Neuronal stem cell (in vitro differentiated cells): ENCODE measurements at regions not wholly inside any gene's neighbourhood (a gene's known extent, or its start where the extent isn't known, plus 50 kb on each side); places are given as distances from the start of the nearest gene placed in this dataset.
A peak's percentile ranks its signal among the peaks of the same experiment; 100 is the strongest.

Experiments
- DNase-seq: peaks from one replicate; pipeline ENCODE4 v3.0.0-alpha.2; 2013; ENCODE audit warnings: low spot score
- H2AFZ ChIP-seq: one replicate; pipeline ENCODE4 v1.6.1; 2013; ENCODE audit warnings: mild to moderate bottlenecking, low read length, inconsistent platforms
- H2AK5ac ChIP-seq: 2 replicates; pipeline ENCODE4 v1.6.1; 2013; ENCODE audit warnings: low read depth, mild to moderate bottlenecking, inconsistent platforms, low read length, moderate library complexity, mixed read lengths
- H2BK120ac ChIP-seq: 2 replicates; pipeline ENCODE4 v1.6.1; 2013; ENCODE audit warnings: low read depth, mild to moderate bottlenecking, inconsistent platforms, low read length, moderate library complexity, mixed read lengths
- H2BK12ac ChIP-seq: one replicate; pipeline ENCODE4 v1.6.1; 2013; ENCODE audit warnings: low read length, inconsistent platforms
- H2BK15ac ChIP-seq: 2 replicates; pipeline ENCODE4 v1.6.1; 2013; ENCODE audit warnings: mild to moderate bottlenecking, low read length, inconsistent platforms, mixed read lengths
- H2BK5ac ChIP-seq: one replicate; pipeline ENCODE4 v1.6.1; 2013; ENCODE audit warnings: inconsistent platforms, mild to moderate bottlenecking, low read length, moderate library complexity
- H3K14ac ChIP-seq: one replicate; pipeline ENCODE4 v1.6.1; 2013; ENCODE audit warnings: low read length, inconsistent platforms
- H3K18ac ChIP-seq: 2 replicates; pipeline ENCODE4 v1.6.1; 2013; ENCODE audit warnings: low read length, inconsistent platforms
- H3K23ac ChIP-seq: 2 replicates; pipeline ENCODE4 v1.6.1; 2013; ENCODE audit warnings: low read depth, mild to moderate bottlenecking, mixed read lengths, low read length, inconsistent platforms; ENCODE audit not compliant: poor library complexity
- H3K27ac ChIP-seq: replicated peaks from 3 replicates; pipeline ENCODE4 v1.5.1; 2013; ENCODE audit warnings: low read length, inconsistent platforms
- H3K27me3 ChIP-seq, 3 experiments: 2 replicates each; pipeline ENCODE4 v1.6.1; 2013; ENCODE audit warnings: low read length in 3 of 3, mild to moderate bottlenecking in 2 of 3, inconsistent platforms in 1 of 3, low read depth in 1 of 3, mixed read lengths in 1 of 3, moderate library complexity in 1 of 3; ENCODE audit not compliant: control insufficient read depth in 3 of 3, insufficient read depth in 3 of 3
- H3K36me3 ChIP-seq, 2 donors: replicated peaks in 1 of 2; 2 replicates each; pipeline ENCODE4 v1.6.1; 2013; ENCODE audit warnings: low read length in 2 of 2; ENCODE audit not compliant: control insufficient read depth in 2 of 2, insufficient read depth in 2 of 2
- H3K4ac ChIP-seq: 2 replicates; pipeline ENCODE4 v1.6.1; 2013; ENCODE audit warnings: inconsistent platforms, mild to moderate bottlenecking, low read length, moderate library complexity
- H3K4me1 ChIP-seq, 2 donors: 1 replicate in 1 of 2; 2 replicates in 1 of 2; pipeline ENCODE4 v1.6.1; 2013; ENCODE audit warnings: low read length in 2 of 2, low read depth in 1 of 2; ENCODE audit not compliant: control insufficient read depth in 2 of 2, insufficient read depth in 1 of 2
- H3K4me2 ChIP-seq: one replicate; pipeline ENCODE4 v1.6.1; 2013; ENCODE audit warnings: mild to moderate bottlenecking, low read length, inconsistent platforms; ENCODE audit not compliant: insufficient read depth, poor library complexity, severe bottlenecking
- H3K4me3 ChIP-seq, 2 donors: 2 replicates each; pipeline ENCODE4 v1.5.1; 2013; ENCODE audit warnings: low read length in 2 of 2, mild to moderate bottlenecking in 2 of 2, inconsistent platforms in 1 of 2, moderate library complexity in 1 of 2
- H3K79me1 ChIP-seq: one replicate; pipeline ENCODE4 v1.6.1; 2013; ENCODE audit warnings: low read depth, mild to moderate bottlenecking, inconsistent platforms, low read length, moderate library complexity
- H3K9ac ChIP-seq: one replicate; pipeline ENCODE4 v1.6.1; 2013; ENCODE audit warnings: mild to moderate bottlenecking, low read depth, low read length, inconsistent platforms; ENCODE audit not compliant: poor library complexity
- H3K9me3 ChIP-seq, 2 donors: replicated peaks in 1 of 2; 2 replicates each; pipeline versions ENCODE3 to v1.6.1; 2013; ENCODE audit warnings: low read length in 2 of 2, mild to moderate bottlenecking in 2 of 2, inconsistent platforms in 1 of 2, low read depth in 1 of 2, mixed read lengths in 1 of 2, moderate library complexity in 1 of 2; ENCODE audit not compliant: control insufficient read depth in 2 of 2, insufficient read depth in 1 of 2
- H4K8ac ChIP-seq: one replicate; pipeline ENCODE4 v1.6.1; 2013; ENCODE audit warnings: low read depth, mild to moderate bottlenecking, inconsistent platforms, low read length, moderate library complexity
- H4K91ac ChIP-seq: one replicate; pipeline ENCODE4 v1.6.1; 2013; ENCODE audit warnings: low read length, low read depth, mild to moderate bottlenecking, inconsistent platforms; ENCODE audit not compliant: poor library complexity
- WGBS, 2 donors: extraction: QIAGEN DNeasy Blood & Tissue Kit; methylation state at CpG; one replicate each; pipeline ENCODE4 v1.1.7; 2013; ENCODE audit warnings: missing lambda C conversion rate in 2 of 2, mixed read lengths in 1 of 2; ENCODE audit not compliant: insufficient read length in 2 of 2, insufficient replicate concordance in 1 of 2; ENCODE audit errors: extremely low coverage in 2 of 2; 5-methylcytosine and 5-hydroxymethylcytosine counted together

DNA sequence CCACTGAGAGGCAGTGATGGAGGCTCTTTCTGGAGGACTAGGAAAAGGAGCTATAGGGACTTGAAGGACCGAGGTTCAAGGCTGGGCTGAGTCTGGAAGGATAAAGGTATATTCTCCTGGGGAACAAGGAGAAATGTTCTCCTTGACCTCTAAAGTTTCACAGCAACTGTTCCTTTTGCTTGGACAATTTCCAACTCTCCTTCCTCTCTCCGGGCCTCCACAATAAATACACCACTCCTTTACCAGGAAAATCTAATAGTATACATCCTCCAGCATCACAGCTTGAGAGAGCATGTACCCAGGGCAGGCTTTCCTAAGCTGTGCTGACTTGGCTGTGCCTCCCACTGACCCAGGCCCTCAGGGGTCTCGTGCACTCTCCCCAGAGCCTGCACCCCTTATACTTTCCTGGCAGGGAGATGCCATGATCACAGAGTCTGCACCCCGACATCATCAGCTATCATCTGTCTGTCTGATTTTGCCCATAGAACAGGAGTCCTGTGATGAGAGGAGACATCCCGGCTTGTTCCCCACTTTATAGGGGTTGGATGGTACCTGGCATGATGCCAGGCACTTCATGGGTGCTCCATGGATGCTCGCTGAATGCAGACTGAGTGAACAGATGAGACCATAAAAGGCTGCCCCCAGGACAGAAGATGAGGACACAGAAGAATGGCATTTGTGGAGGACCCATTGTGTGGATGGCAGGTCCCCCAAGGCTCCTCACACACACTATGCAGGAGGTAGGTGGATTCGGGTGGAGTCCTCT is 582.6 kb upstream of the CDH5 start:
- WGBS, 2 donors = no CpG with 5 or more reads among the region's 7 CpGs
- H2AFZ ChIP-seq = no peak overlapping the region
- no peak overlapping the region for H2BK120ac ChIP-seq

DNA sequence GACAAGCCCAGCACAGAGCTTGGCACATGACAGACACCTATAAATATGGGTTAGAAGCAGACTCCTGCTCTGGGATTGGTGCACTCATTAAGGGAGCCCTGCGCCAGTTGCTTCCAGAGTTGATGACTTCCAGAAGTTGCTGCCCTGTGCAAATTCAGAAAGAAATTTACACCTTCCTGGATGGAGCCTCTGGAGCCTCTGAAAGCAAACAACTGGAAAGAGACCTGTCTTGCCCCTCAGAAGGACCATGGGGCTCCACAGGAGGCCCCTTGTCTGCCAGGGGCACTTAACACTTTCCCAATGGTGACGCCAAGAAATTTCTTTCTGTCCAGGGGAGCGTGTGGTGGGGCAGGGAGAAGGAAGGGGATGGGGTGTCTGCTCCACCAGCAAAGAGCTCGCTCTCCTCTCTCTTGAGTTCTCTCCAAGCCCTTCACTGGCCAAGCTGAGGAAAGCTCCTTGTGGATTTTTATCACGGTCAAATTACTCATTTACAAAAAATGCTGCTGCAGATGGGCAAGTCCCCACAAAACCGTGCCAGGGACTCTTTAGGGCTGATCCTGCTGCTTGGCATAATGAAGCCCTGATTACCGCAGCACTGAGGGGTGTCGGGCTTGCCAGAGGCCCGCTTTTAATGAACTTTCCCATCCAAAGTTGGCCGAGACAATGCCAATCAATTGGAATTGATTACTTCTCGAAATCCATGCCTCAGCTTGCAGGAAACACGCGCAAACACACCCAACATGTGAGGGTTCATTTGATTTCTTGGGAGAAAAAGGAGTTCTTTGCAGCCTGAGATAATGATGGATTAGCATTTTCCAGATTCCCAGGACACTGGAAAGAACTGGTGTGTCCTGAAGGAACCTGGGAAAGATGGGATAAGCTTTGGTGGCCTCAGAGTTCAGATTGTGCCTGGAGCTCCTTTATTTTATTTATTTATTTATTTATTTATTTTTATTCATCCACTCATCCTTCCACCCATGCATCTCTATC is 583.6 kb upstream of the CDH5 start:
- Histone ChIP-seq H2BK120ac (no peak overlapping the region), H2BK15ac (no peak overlapping the region), H4K91ac (no peak overlapping the region), H3K9ac (no peak overlapping the region), H3K9me3 (peaks cover 0 to 1% of the 10 kb centered on the region in 2 donors), H3K4me2 (no peak overlapping the region), H2AFZ (no peak overlapping the region), H4K8ac (no peak overlapping the region), H3K27ac (no peak overlapping the region), H3K4me3 (no peak overlapping the region), H3K27me3 (no peaks in the 10 kb centered on the region), H2BK5ac (no peak overlapping the region), H3K4me1 (no peaks in the 10 kb centered on the region), H3K14ac (no peak overlapping the region), H3K23ac (no peak overlapping the region), H2AK5ac (no peak overlapping the region), H3K4ac (no peak overlapping the region), H3K18ac (peak overlapping the region; percentile 31), H2BK12ac (no peak overlapping the region), H3K36me3 (no peaks in the 10 kb centered on the region), H3K79me1 (no peaks in the 10 kb centered on the region)
- no peak for DNase-seq
- no CpG with 5 or more reads among the region's 13 CpGs for WGBS, 2 donors

More for the DNA sequence above, 582.6 kb upstream of the CDH5 start:
- no peaks in the 10 kb centered on the region for H3K4me1 ChIP-seq
- H3K9me3 ChIP-seq = peaks cover 0 to 1% of the 10 kb centered on the region in 2 donors
- H4K91ac ChIP-seq = no peak overlapping the region
- no peak overlapping the region for H3K27ac ChIP-seq
- H2BK12ac ChIP-seq = no peak overlapping the region
- H2BK5ac ChIP-seq = no peak overlapping the region
- H3K79me1 ChIP-seq = no peaks in the 10 kb centered on the region
- H2BK15ac ChIP-seq = no peak overlapping the region
- no peak overlapping the region for H3K9ac ChIP-seq
- H3K27me3 ChIP-seq = no peaks in the 10 kb centered on the region
- no peak overlapping the region for H2AK5ac ChIP-seq
- no peak overlapping the region for H3K4me3 ChIP-seq
- no peaks in the 10 kb centered on the region for H3K36me3 ChIP-seq
- no peak overlapping the region for H3K4me2 ChIP-seq
- H4K8ac ChIP-seq = no peak overlapping the region
- DNase-seq = no peak
- no peak overlapping the region for H3K18ac ChIP-seq
- H3K14ac ChIP-seq = no peak overlapping the region
- no peak overlapping the region for H3K23ac ChIP-seq
- no peak overlapping the region for H3K4ac ChIP-seq

GRCh38 chr16:65781855-65782254 is 584.6 kb upstream of the CDH5 start:
- Histone ChIP-seq H3K14ac (no peak overlapping the region), H3K23ac (no peak overlapping the region), H2BK12ac (no peak overlapping the region), H2BK120ac (no peak overlapping the region), H4K91ac (no peak overlapping the region), H3K9me3 (peaks cover 0 to 3% of the 10 kb centered on the region in 2 donors), H2AK5ac (no peak overlapping the region), H3K27me3 (no peaks in the 10 kb centered on the region), H3K9ac (no peak overlapping the region), H4K8ac (no peak overlapping the region), H3K18ac (no peak overlapping the region), H3K79me1 (no peaks in the 10 kb centered on the region), H3K27ac (no peak overlapping the region), H2AFZ (no peak overlapping the region), H3K36me3 (no peaks in the 10 kb centered on the region), H3K4me3 (no peak overlapping the region), H2BK5ac (no peak overlapping the region), H3K4me2 (no peak overlapping the region), H3K4me1 (no peaks in the 10 kb centered on the region), H3K4ac (no peak overlapping the region), H2BK15ac (no peak overlapping the region)
- DNase-seq = no peak

- Histone ChIP-seq H2AK5ac (no peak overlapping the region), H2BK12ac (no peak overlapping the region), H3K4me2 (no peak overlapping the region), H2BK120ac (no peak overlapping the region), H2AFZ (no peak overlapping the region), H3K4me3 (no peak overlapping the region), H3K9ac (no peak overlapping the region), H3K79me1 (no peaks in the 10 kb centered on the region), H3K18ac (no peak overlapping the region), H4K8ac (no peak overlapping the region), H2BK15ac (no peak overlapping the region), H3K27ac (no peak overlapping the region), H3K9me3 (peaks cover 0 to 3% of the 10 kb centered on the region in 2 donors), H3K23ac (no peak overlapping the region), H2BK5ac (no peak overlapping the region), H3K36me3 (no peaks in the 10 kb centered on the region), H4K91ac (no peak overlapping the region), H3K27me3 (no peaks in the 10 kb centered on the region), H3K4ac (no peak overlapping the region), H3K14ac (no peak overlapping the region), H3K4me1 (no peaks in the 10 kb centered on the region)
- DNase-seq = no peak
- WGBS, 2 donors = no CpG with 5 or more reads among the region's 1 CpG
These were observed 585.1 kb upstream of the CDH5 start for GRCh38 chr16:65781363-65781762.
